GM23338 (cell line): ENCODE measurements at regions not wholly inside any gene's neighbourhood (a gene's known extent, or its start where the extent isn't known, plus 50 kb on each side); places are given as distances from the start of the nearest gene placed in this dataset.

ENCODE experiments used
- ATAC-seq: fragments of 200-7000 bp; cut with Tn5 transposase; 3 replicates; pipeline ENCODE4 v1.9.1; 2020
- DNase-seq: peaks from one replicate; pipeline ENCODE4 v3.0.0-alpha.2; 2015; ENCODE audit warnings: low spot score
- H2AFZ ChIP-seq: fragments of 200-600 bp; sonication (generic); 2 replicates; pipeline ENCODE4 v1.8.0; 2016; ENCODE audit warnings: antibody characterized with exemption, mild to moderate bottlenecking, moderate library complexity
- H3F3A ChIP-seq: fragments of 200-600 bp; sonication (generic); replicated peaks from 2 replicates; pipeline ENCODE4 v1.8.0; 2017; ENCODE audit warnings: antibody characterized with exemption, mixed run types, low read depth
- H3K27ac ChIP-seq: fragments of 200-600 bp; sonication (generic); 2 replicates; pipeline ENCODE4 v1.6.1; 2016; ENCODE audit warnings: low read depth
- H3K27me3 ChIP-seq: fragments of 200-600 bp; sonication (generic); 2 replicates; pipeline ENCODE4 v1.8.0; 2016; ENCODE audit warnings: mild to moderate bottlenecking, mixed run types, moderate library complexity; ENCODE audit not compliant: insufficient read depth
- H3K36me3 ChIP-seq: fragments of 200-600 bp; sonication (generic); 2 replicates; pipeline ENCODE4 v1.8.0; 2016; ENCODE audit warnings: mild to moderate bottlenecking; ENCODE audit not compliant: insufficient read depth
- H3K4me1 ChIP-seq: fragments of 200-600 bp; sonication (generic); 2 replicates; pipeline ENCODE4 v1.8.0; 2016; ENCODE audit warnings: mild to moderate bottlenecking, moderate library complexity; ENCODE audit not compliant: insufficient read depth
- H3K4me2 ChIP-seq: fragments of 200-600 bp; sonication (generic); 2 replicates; pipeline ENCODE4 v1.7.1; 2017; ENCODE audit warnings: mixed run types
- H3K4me3 ChIP-seq: fragments of 200-600 bp; sonication (generic); 2 replicates; pipeline ENCODE4 v1.6.1; 2016; ENCODE audit warnings: mixed run types
- H3K79me2 ChIP-seq: fragments of 200-600 bp; sonication (generic); replicated peaks from 2 replicates; pipeline ENCODE4 v1.8.0; 2017; ENCODE audit warnings: mild to moderate bottlenecking; ENCODE audit not compliant: insufficient read depth
- H3K9me2 ChIP-seq: fragments of 200-600 bp; sonication (generic); 2 replicates; pipeline ENCODE4 v1.8.0; 2017; ENCODE audit not compliant: insufficient read depth
- H4K20me1 ChIP-seq: fragments of 200-600 bp; sonication (generic); replicated peaks from 2 replicates; pipeline ENCODE4 v1.8.0; 2017; ENCODE audit warnings: mild to moderate bottlenecking; ENCODE audit not compliant: insufficient read depth
- H3K27ac Mint-ChIP-seq: 2 replicates; pipeline ENCODE4 v1.8.0; 2020; ENCODE audit warnings: inconsistent platforms, mild to moderate bottlenecking, moderate library complexity, mixed read lengths
- H3K27me3 Mint-ChIP-seq: 3 replicates; pipeline ENCODE4 v1.8.0; 2022; ENCODE audit warnings: low read depth, mild to moderate bottlenecking, moderate library complexity, mixed read lengths, inconsistent platforms; ENCODE audit not compliant: insufficient read depth, poor library complexity
- H3K36me3 Mint-ChIP-seq: 3 replicates; pipeline ENCODE4 v1.8.0; 2021; ENCODE audit warnings: low read depth, mild to moderate bottlenecking, inconsistent platforms, moderate library complexity, mixed read lengths
- H3K4me1 Mint-ChIP-seq: 3 replicates; pipeline ENCODE4 v1.8.0; 2020; ENCODE audit warnings: mild to moderate bottlenecking, inconsistent platforms, mixed read lengths
- H3K4me3 Mint-ChIP-seq: 3 replicates; pipeline ENCODE4 v1.8.0; 2021; ENCODE audit warnings: moderate library complexity, mild to moderate bottlenecking, inconsistent platforms, mixed read lengths
- H3K9me3 Mint-ChIP-seq: 3 replicates; pipeline ENCODE4 v1.8.0; 2020; ENCODE audit warnings: moderate library complexity, mild to moderate bottlenecking, inconsistent platforms, mixed read lengths
- CTCF ChIP-seq, 2 experiments: fragments of 200-600 bp in 1 of 2; sonication (generic) in 1 of 2; conservative IDR thresholded peaks; 2 replicates each; pipeline versions ENCODE4 v1.5.1 to v1.6.1; 2016 to 2017; ENCODE audit warnings: antibody characterized with exemption in 2 of 2, low read depth in 2 of 2, mild to moderate bottlenecking in 2 of 2, moderate library complexity in 1 of 2
- JUNB ChIP-seq: IDR thresholded peaks from one replicate; pipeline ENCODE4 v1.6.1; 2016; ENCODE audit warnings: antibody characterized with exemption; ENCODE audit not compliant: unreplicated experiment
- REST ChIP-seq: IDR thresholded peaks from one replicate; pipeline ENCODE4 v1.6.1; 2018; ENCODE audit warnings: antibody characterized with exemption; ENCODE audit not compliant: unreplicated experiment
- TF ChIP-seq, protein P1 (sequence below): IDR thresholded peaks from 2 replicates; pipeline ENCODE4 v1.6.1; 2016; ENCODE audit warnings: antibody characterized with exemption

DNA sequence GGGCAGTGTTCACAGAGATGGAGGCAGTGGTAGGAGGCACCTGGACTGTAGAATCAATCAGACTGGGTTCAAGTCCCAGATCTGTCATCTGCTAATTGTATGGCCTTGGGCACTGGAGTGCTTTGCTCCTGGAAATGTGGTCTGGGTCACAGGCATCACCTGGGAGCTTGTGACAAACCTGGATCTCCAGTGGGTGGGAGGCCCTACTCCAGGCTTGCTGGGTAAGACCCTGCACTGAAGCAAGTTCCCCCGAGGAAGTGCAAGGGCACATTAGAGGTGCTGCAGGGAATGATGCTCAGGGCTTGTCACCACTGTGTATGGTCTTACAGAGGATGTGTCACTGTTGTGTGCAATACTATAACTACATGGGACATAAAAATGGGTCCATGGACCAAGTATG is 220.5 kb upstream of the ID2 start (continued):
- TF ChIP-seq, protein P1, sequence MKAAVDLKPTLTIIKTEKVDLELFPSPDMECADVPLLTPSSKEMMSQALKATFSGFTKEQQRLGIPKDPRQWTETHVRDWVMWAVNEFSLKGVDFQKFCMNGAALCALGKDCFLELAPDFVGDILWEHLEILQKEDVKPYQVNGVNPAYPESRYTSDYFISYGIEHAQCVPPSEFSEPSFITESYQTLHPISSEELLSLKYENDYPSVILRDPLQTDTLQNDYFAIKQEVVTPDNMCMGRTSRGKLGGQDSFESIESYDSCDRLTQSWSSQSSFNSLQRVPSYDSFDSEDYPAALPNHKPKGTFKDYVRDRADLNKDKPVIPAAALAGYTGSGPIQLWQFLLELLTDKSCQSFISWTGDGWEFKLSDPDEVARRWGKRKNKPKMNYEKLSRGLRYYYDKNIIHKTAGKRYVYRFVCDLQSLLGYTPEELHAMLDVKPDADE = no peak
- TF ChIP-seq REST (no peak), CTCF (conservative IDR thresholded peaks at IDR 0.05; ENCODE audit: low read depth in 2 of 2) (no peak), JUNB (no peak)

- no peak overlapping the region for H2AFZ ChIP-seq
- H3K27ac Mint-ChIP-seq = no peak overlapping the region
- peaks cover 2% of the 10 kb centered on the region for H3K27me3 Mint-ChIP-seq
- no peak for DNase-seq
- H3K36me3 ChIP-seq = no peaks in the 10 kb centered on the region
- TF ChIP-seq, protein P1 = no peak
- no peak for TF ChIP-seq REST
- H3K9me3 Mint-ChIP-seq = no peaks in the 10 kb centered on the region
- no peaks in the 10 kb centered on the region for H3K79me2 ChIP-seq
- H3K4me3 ChIP-seq = no peak overlapping the region
- H3K36me3 Mint-ChIP-seq = no peaks in the 10 kb centered on the region
- no peak overlapping the region for H3K4me2 ChIP-seq
- H3K9me2 ChIP-seq = peaks cover 4% of the 10 kb centered on the region; the same call in 1 of the 2 replicates
- H3K4me1 Mint-ChIP-seq = peaks cover 8% of the 10 kb centered on the region
- no peak overlapping the region for H3K4me3 Mint-ChIP-seq
- H3K27ac ChIP-seq = no peak overlapping the region
- no peaks in the 10 kb centered on the region for H4K20me1 ChIP-seq
- H3F3A ChIP-seq = no peaks in the 10 kb centered on the region
- no peaks in the 10 kb centered on the region; the same call in 1 of the 2 replicates for H3K27me3 ChIP-seq
- no peak for ATAC-seq
- peaks cover 7% of the 10 kb centered on the region; the same call in 1 of the 2 replicates for H3K4me1 ChIP-seq
Observed at GRCh38 chr2:8462280-8462679, 219.6 kb upstream of the ID2 start.
